GM23248 (cell line): ENCODE measurements at regions not wholly inside any gene's neighbourhood (a gene's known extent, or its start where the extent isn't known, plus 50 kb on each side); places are given as distances from the start of the nearest gene placed in this dataset.

Experiments used
- DNase-seq: peaks from one replicate; pipeline ENCODE4 v3.0.0-alpha.2; 2015
- H2AFZ ChIP-seq: fragments of 200-600 bp; sonication (generic); 2 replicates; pipeline ENCODE4 v1.6.1; 2016; ENCODE audit warnings: antibody characterized with exemption
- H3F3A ChIP-seq: fragments of 200-600 bp; sonication (generic); 2 replicates; pipeline ENCODE4 v1.6.1; 2016; ENCODE audit warnings: mild to moderate bottlenecking, antibody characterized with exemption, mixed run types; ENCODE audit not compliant: insufficient read depth
- H3K27ac ChIP-seq: fragments of 200-600 bp; sonication (generic); 2 replicates; pipeline ENCODE4 v1.5.1; 2016; ENCODE audit warnings: mild to moderate bottlenecking
- H3K27me3 ChIP-seq: fragments of 200-600 bp; sonication (generic); replicated peaks from 2 replicates; pipeline ENCODE4 v1.6.1; 2016; ENCODE audit warnings: mild to moderate bottlenecking; ENCODE audit not compliant: insufficient read depth
- H3K36me3 ChIP-seq: fragments of 200-600 bp; sonication (generic); 2 replicates; pipeline ENCODE4 v1.6.1; 2016; ENCODE audit warnings: low read depth, mild to moderate bottlenecking
- H3K4me1 ChIP-seq: fragments of 200-600 bp; sonication (generic); 2 replicates; pipeline ENCODE4 v1.6.1; 2016; ENCODE audit warnings: mild to moderate bottlenecking; ENCODE audit not compliant: insufficient read depth
- H3K4me2 ChIP-seq: fragments of 200-600 bp; sonication (generic); one replicate; pipeline ENCODE4 v1.6.1; 2016; ENCODE audit warnings: mild to moderate bottlenecking; ENCODE audit not compliant: unreplicated experiment
- H3K4me3 ChIP-seq: fragments of 200-600 bp; sonication (generic); 2 replicates; pipeline ENCODE4 v1.5.1; 2016; ENCODE audit warnings: mild to moderate bottlenecking
- H3K79me2 ChIP-seq: fragments of 200-600 bp; sonication (generic); 2 replicates; pipeline ENCODE4 v1.6.1; 2016; ENCODE audit warnings: mild to moderate bottlenecking; ENCODE audit not compliant: insufficient read depth
- H3K9ac ChIP-seq: fragments of 200-600 bp; sonication (generic); 2 replicates; pipeline ENCODE4 v1.6.1; 2016; ENCODE audit warnings: mild to moderate bottlenecking
- H3K9me2 ChIP-seq: fragments of 200-600 bp; sonication (generic); 2 replicates; pipeline ENCODE4 v1.6.1; 2016; ENCODE audit warnings: mixed run types, mild to moderate bottlenecking, moderate library complexity; ENCODE audit not compliant: insufficient read depth
- H3K9me3 ChIP-seq: fragments of 200-600 bp; sonication (generic); one replicate; pipeline ENCODE4 v1.6.1; 2017; ENCODE audit warnings: low read depth
- H4K20me1 ChIP-seq: fragments of 200-600 bp; sonication (generic); 2 replicates; pipeline ENCODE4 v1.6.0; 2016; ENCODE audit not compliant: insufficient read depth
- EZH2 ChIP-seq: fragments of 200-600 bp; sonication (generic); IDR thresholded peaks from 2 replicates; pipeline ENCODE4 v1.6.1; 2018; ENCODE audit warnings: antibody characterized with exemption, mild to moderate bottlenecking; ENCODE audit not compliant: insufficient read depth, poor library complexity, severe bottlenecking
- EZH2phosphoT487 ChIP-seq: fragments of 200-600 bp; sonication (generic); IDR thresholded peaks from 2 replicates; pipeline ENCODE4 v1.6.1; 2018; ENCODE audit warnings: antibody characterized with exemption, moderate library complexity, mild to moderate bottlenecking, low read depth; ENCODE audit not compliant: insufficient read depth
- WGBS, 2 experiments: methylation state at CpG; one replicate each; pipeline ENCODE4 v1.1.6; 2015 to 2017; ENCODE audit warnings: low lambda C conversion rate in 2 of 2, low coverage in 1 of 2; ENCODE audit errors: missing lambda C conversion rate in 2 of 2; 5-methylcytosine and 5-hydroxymethylcytosine counted together
- in situ Hi-C: fragments of 300-500 bp; cut with MboI; formaldehyde crosslinking; loops from 2 replicates; pipeline ENCODE4 v1.15.0; 2020

DNA sequence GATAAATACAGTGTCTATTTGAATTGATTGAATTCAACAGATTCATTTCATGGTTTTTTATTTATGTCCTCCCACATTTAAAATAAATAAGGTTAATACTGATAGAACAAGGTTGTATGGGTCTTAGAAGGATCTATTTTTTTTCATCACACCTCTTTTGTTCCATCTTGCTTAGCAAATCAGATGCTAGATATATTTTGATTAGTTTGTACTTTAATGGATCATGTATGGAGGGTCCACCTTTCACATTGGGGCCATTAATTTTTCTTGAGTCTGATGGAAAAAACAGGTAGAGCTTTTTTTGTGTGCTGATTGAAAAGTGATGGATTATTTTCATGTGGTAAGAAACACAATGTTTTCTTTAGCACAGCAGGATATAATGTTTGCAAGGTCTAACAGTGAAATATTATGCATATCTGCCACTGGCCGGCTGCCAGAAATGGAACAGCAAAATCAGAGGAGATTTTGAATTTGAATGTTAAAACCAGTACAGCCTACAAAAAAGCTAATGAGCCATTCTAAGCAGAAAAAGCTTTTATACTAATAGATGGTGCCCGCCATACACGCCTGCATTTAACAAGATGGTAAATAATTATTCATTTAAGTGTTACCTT lies 188.1 kb upstream of the ETAA1 start:
- Histone ChIP-seq H2AFZ (no peak overlapping the region), H3K79me2 (no peaks in the 10 kb centered on the region), H3F3A (no peaks in the 10 kb centered on the region), H3K27ac (no peak overlapping the region), H3K27me3 (no peaks in the 10 kb centered on the region), H3K9ac (no peak overlapping the region), H4K20me1 (no peaks in the 10 kb centered on the region), H3K4me2 (no peak overlapping the region), H3K9me3 (no peaks in the 10 kb centered on the region), H3K4me1 (no peaks in the 10 kb centered on the region), H3K36me3 (no peaks in the 10 kb centered on the region), H3K9me2 (no peaks in the 10 kb centered on the region), H3K4me3 (no peak overlapping the region)
- DNase-seq = no peak
- TF ChIP-seq EZH2 = no peak
- TF ChIP-seq EZH2phosphoT487 = no peak
- 86 to 90% methylated on average over 3 of the region's 3 CpGs for WGBS, 2 experiments
- in situ Hi-C loops = no loop called here

DNA sequence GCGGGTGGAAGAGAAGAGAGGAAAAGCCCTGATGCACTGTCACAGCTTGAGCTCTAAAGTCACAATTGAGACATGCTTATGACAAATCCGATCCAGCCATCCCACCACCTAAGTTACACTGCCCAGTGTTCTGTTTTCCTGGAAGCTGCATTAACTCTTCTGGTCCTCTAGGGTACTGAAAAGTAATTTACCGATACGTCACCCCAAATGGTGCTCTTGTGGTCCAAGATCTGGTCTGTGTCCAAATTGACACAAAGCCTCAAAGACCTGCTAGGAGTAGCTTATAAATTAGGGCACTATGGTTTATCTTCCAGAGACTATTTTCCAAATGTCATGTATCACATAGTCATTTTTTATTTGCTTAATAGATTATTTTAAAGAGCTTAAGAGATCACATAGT lies 186.7 kb upstream of the ETAA1 start:
- DNase-seq = no peak
- H2AFZ ChIP-seq = no peak overlapping the region
- WGBS, 2 experiments = 63 to 65% methylated on average over 4 of the region's 4 CpGs
- no peaks in the 10 kb centered on the region for H3K9me3 ChIP-seq
- H3K27ac ChIP-seq = no peak overlapping the region
- no peaks in the 10 kb centered on the region for H3K36me3 ChIP-seq
- H3K79me2 ChIP-seq = no peaks in the 10 kb centered on the region
- no peak overlapping the region for H3K9ac ChIP-seq
- no peaks in the 10 kb centered on the region for H3K9me2 ChIP-seq
- no peak overlapping the region for H3K4me2 ChIP-seq
- no peak overlapping the region for H3K4me3 ChIP-seq
- H4K20me1 ChIP-seq = no peaks in the 10 kb centered on the region
- no peaks in the 10 kb centered on the region for H3K27me3 ChIP-seq
- no peaks in the 10 kb centered on the region for H3K4me1 ChIP-seq
- in situ Hi-C loops = no loop called here
- no peaks in the 10 kb centered on the region for H3F3A ChIP-seq
- no peak for TF ChIP-seq EZH2phosphoT487

DNA sequence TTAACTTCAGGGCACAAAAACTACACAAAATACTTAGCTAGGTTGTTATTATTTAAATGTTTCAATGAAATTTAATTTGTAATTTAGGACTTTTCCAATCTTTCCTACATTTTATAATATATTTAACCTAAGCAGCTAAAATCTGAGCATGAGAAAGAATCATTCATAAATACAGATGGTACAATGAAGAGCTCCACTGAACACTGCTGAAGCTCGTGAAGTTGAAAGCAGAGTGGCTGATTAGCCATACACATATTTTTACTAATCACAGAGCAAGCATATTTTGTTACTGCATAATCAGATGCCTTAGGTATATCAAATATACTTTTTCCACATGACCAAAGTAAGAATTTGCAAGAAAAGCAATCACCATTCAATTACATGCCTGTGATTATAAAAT lies 184.9 kb upstream of the ETAA1 start:
- in situ Hi-C loops = no loop called here
- TF ChIP-seq EZH2phosphoT487 = no peak
- no peak for TF ChIP-seq EZH2
- H3K9me3 ChIP-seq = no peaks in the 10 kb centered on the region
- no peak overlapping the region for H3K9ac ChIP-seq
- H4K20me1 ChIP-seq = no peaks in the 10 kb centered on the region
- no peaks in the 10 kb centered on the region for H3K36me3 ChIP-seq
- no peak overlapping the region for H2AFZ ChIP-seq
- DNase-seq = no peak
- no peak overlapping the region for H3K4me3 ChIP-seq
- no peaks in the 10 kb centered on the region for H3F3A ChIP-seq
- H3K4me2 ChIP-seq = no peak overlapping the region
- 88 to 91% methylated on average over 1 of the region's 1 CpG for WGBS, 2 experiments
- H3K27me3 ChIP-seq = no peaks in the 10 kb centered on the region
- no peak overlapping the region for H3K27ac ChIP-seq
- no peaks in the 10 kb centered on the region for H3K79me2 ChIP-seq
- H3K9me2 ChIP-seq = no peaks in the 10 kb centered on the region
- H3K4me1 ChIP-seq = no peaks in the 10 kb centered on the region

DNA sequence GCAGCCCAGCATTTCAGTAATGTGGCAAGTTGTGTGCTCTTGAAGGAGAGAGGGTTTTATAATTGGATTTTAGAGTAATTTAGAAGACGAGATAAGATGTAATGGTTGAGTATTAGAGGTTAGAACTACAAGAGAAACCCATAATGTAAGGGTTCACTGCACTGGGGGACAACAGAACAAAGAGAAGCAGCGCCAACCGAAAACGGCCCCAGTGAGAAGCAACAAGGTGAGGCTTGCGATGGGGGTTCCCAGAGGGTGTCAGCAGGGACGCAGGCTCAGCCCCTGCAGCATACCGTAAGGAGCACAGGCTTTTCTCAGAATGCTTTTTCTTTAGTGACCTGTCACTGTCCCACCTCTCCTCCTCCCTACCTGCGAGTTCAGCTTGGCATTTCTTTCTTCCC lies 183.9 kb upstream of the ETAA1 start:
- no peak overlapping the region for H2AFZ ChIP-seq
- H3K4me3 ChIP-seq = no peak overlapping the region
- no peaks in the 10 kb centered on the region for H3F3A ChIP-seq
- no peak overlapping the region for H3K4me2 ChIP-seq
- H3K9me2 ChIP-seq = no peaks in the 10 kb centered on the region
- in situ Hi-C loops = no loop called here
- H3K4me1 ChIP-seq = no peaks in the 10 kb centered on the region
- H4K20me1 ChIP-seq = no peaks in the 10 kb centered on the region
- no peaks in the 10 kb centered on the region for H3K79me2 ChIP-seq
- 84 to 91% methylated on average over 8 of the region's 8 CpGs for WGBS, 2 experiments
- no peaks in the 10 kb centered on the region for H3K9me3 ChIP-seq
- H3K27ac ChIP-seq = no peak overlapping the region
- DNase-seq = no peak
- TF ChIP-seq EZH2 = no peak
- no peak for TF ChIP-seq EZH2phosphoT487
- H3K27me3 ChIP-seq = no peaks in the 10 kb centered on the region
- H3K9ac ChIP-seq = no peak overlapping the region
- no peaks in the 10 kb centered on the region for H3K36me3 ChIP-seq
